NCI-H82 (cell line): ENCODE measurements at regions not wholly inside any gene's neighbourhood (a gene's known extent, or its start where the extent isn't known, plus 50 kb on each side); places are given as distances from the start of the nearest gene placed in this dataset.
"Not testable (repeated sequence)": the region's sequence is repeated elsewhere in the genome, so short reads cannot be mapped to it uniquely, and the experiment has no call there.

Experiments
- DNase-seq: peaks from one replicate; lab custom pipeline; 2025; lab: John Stamatoyannopoulos, UW

- no peak for DNase-seq
Measured at GRCh38 chr12:46945591-46945990, 119.8 kb upstream of the SLC38A4 start.

GRCh38 chr12:46946137-46946536 is 120.3 kb upstream of the SLC38A4 start:
- DNase-seq = no peak

GRCh38 chr12:46948936-46949545 is 123.2 kb upstream of the SLC38A4 start:
- no peak for DNase-seq

DNA sequence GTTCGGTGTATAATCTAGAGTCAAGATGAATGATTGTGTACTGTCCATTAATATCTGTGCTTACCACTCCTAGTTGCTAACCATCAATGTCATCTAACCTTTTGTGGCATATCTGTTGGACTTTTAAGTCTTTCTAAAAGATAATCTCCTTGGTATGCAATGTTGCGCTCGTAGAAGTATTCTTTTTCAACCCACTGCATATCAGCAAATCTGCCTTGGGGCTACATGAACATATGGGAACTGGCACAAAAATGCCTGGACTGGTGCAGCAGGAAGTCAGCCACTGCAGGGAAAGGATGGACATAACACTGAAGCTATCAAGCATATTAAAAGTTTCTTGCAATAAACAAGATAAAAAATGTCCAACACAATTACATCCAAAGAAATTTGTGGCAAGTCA is 124.3 kb upstream of the SLC38A4 start:
- no peak for DNase-seq

- DNase-seq = no peak
Measured at GRCh38 chr12:46952880-46953483, 126.4 kb upstream of the PCED1B start.

- DNase-seq = no peak
Measured at GRCh38 chr12:46956451-46957035, 122.9 kb upstream of the PCED1B start.

GRCh38 chr12:46958053-46958452 is 121.4 kb upstream of the PCED1B start:
- DNase-seq = no peak

DNA sequence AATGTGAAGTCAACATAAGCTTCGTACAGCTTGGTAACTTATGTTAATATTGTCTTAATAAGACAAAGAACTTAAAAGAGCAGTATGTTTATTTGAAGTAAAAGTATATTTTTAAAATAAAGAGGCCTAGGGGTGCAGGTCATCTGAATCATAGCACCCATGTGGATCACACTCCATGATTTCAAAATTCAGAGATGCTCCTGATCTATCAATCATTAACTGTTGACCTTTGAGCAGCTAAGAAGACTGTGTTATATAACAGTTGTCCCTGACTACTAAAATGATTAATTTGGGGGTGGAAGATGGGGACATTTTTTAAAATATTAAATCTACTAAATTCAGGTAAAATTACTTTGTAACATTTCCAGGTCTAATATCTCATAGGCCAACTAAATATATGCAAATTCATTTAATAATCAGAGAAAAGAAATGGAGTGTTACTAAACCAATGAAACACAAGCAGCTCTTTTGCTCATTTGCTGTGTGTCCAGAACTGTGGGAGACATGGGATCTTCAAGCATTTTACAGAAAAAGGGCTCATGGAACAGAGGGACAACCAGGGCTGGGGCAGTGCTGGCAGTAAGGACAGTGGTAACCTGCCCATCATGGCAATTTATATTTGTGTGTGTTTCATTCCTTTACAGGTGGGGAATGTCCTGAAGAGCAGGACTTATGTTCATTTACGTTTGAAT is 120.7 kb upstream of the PCED1B start:
- DNase-seq = no peak

DNA sequence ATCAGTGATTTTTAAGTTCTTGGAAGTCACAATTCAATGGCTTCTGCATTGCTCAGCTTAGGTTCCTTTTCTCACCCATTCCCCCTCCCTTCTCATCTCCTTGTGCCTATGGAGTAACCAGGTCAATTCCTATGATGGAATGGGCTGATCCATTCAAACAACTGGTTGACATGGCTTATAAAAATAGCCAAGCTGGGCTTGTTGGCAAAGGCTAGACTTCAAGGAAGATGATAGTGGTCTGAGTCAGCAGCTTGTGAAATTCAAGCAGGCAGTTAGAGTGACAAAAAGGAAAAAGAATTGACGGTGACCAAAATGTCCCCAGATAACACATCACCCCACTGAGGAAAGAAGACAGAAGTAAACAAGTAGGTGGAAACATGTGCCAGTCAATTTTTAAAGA is 119.9 kb upstream of the PCED1B start:
- no peak for DNase-seq

GRCh38 chr12:46960681-46961080 is 118.7 kb upstream of the PCED1B start:
- DNase-seq = no peak

- no peak for DNase-seq
Measured at GRCh38 chr12:46963191-46963590, 116.2 kb upstream of the PCED1B start.

GRCh38 chr12:46963977-46964971 is 115.1 kb upstream of the PCED1B start:
- peak; percentile 49 for DNase-seq

- no peak for DNase-seq
Measured at GRCh38 chr12:46965137-46965536, 114.3 kb upstream of the PCED1B start.

DNA sequence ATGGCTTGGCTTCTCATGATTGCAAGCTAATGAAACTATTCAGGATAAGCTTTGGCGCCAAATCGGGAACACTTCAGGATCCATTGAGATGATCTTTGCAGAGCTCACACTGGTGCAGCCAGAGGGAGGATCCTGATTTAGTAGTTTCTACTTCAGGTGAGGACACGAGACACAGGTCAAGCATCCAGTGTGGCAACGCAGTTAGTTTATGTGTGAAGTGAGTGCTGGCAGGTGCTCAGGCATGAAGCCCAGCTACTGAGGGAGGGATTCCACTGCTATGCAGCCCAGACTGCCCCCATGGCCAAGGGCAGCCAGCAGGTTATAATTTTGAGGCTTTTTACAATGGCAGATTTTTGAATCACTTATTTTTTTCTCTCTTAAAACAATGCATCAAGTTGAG is 113.5 kb upstream of the PCED1B start:
- DNase-seq = no peak

- no peak for DNase-seq
Measured at GRCh38 chr12:46970636-46971035, 108.8 kb upstream of the PCED1B start.

GRCh38 chr12:46973937-46974336 is 105.5 kb upstream of the PCED1B start:
- not testable (repeated sequence) for DNase-seq

DNA sequence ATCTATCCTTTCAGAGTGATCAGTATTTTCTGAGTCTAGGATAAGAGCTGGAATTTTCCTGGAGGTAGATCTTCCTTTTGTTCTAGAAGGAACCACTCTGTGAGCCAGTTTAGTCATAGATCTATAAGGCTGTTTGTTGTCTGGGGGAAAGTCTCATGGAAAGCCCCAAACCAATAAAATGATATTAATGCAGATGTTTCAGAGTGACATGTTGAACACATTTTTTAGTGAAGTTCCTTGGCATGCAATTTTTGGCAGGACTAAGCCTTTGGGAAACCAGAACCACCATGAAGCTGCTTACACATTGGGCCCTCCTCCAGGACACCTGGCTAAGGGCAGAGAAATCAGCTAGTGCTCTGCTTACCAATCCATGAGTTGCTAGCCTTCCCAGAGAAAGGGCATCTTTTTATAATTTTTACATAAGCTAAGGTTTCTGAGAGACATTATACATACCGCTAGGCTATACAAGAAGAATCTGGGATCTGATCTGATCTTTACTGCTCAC is 101.5 kb upstream of the PCED1B start:
- no peak for DNase-seq

DNA sequence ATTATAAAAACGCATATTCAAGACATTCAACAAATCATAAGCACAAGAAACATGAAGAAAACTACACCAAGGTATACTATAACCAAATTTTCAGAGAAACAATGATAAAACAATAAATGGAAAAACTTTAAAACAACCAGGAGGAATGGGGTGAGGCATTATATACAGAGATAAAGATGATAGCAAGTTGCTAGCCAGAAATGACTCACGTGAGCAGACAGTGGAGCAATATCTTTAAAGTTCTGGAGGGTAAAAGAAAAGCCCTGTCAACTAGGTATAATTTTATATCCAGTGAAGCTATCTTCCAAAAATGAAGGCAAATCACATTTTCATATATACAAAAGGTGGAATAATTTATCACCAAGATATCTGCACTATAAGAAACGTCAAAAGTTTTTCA is 97.8 kb upstream of the PCED1B start:
- DNase-seq = no peak

DNA sequence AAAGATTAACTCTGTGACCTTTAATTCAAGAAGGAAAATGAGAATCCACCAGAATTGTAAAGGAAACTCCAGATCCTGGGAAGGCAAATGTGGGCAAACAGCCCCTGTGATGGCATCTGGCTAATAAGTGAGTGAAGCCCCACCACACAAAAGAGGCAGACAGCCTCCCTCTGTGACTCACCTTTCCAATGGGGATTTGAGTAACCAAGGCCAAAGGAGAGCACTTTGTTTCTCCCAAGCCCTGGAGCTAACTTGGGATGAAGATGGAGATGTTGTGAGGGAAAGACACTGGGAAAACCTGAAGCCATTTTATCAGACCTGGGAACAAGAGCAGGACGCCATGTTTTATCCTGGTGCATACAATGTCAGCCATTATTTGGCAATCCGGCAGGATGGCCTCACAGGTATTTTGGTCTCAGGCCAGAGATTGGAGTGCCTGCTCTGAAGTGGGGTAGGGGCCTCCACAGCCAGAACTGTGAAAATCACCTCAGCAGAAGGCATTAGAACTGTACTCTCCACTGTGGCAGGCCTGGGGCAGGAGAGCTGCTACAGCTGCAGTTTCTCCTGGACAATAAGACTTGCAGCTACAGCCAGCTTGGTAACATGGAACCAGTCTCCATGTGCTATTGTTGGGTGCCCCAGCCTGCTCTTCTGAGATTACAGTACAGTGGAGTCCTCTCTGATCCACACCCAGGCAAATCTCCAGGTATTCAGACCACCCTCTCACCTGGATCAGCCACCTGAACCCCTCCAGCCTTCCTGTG is 96.6 kb upstream of the PCED1B start:
- DNase-seq = no peak

DNA sequence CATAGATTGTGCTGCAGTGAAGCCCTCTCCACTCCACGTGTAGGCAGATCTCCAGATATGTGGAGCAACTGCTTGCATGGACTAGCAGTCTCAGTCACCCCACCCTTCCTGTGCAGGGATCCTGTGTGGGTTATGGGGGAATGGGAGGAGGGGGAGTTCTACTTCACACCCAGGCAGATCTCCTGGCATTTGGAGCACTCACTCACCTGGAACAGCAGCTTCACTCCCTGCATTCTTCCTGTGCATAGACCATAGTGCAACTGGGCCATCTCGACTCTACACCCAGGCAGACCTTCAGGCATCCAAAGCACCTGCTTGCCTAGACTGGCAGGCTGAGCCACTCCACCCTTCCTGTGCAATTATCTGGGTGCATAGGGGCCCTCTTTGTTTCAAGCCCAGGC is 96.0 kb upstream of the PCED1B start:
- no peak for DNase-seq
